Thyroid gland (tissue), 4 donors: ENCODE measurements at regions not wholly inside any gene's neighbourhood (a gene's known extent, or its start where the extent isn't known, plus 50 kb on each side); places are given as distances from the start of the nearest gene placed in this dataset.

Experiments used
- DNase-seq, 2 donors: peaks; one replicate each; pipeline ENCODE4 v3.0.0-alpha.2; 2019
- H3K27ac ChIP-seq, 3 donors: fragments of 200-600 bp; sonication (generic); 1 replicate in 2 of 3; 2 replicates in 1 of 3; pipeline ENCODE4 v1.5.1; 2016 to 2019; ENCODE audit warnings: mild to moderate bottlenecking in 1 of 3, moderate library complexity in 1 of 3
- H3K27me3 ChIP-seq: fragments of 200-600 bp; sonication (generic); one replicate; pipeline ENCODE4 v1.5.1; 2019
- H3K36me3 ChIP-seq, 2 donors: fragments of 200-600 bp; sonication (generic); one replicate each; pipeline ENCODE4 v1.5.1; 2016 to 2019
- H3K4me1 ChIP-seq, 2 donors: fragments of 200-600 bp; sonication (generic); one replicate each; pipeline ENCODE4 v1.5.1; 2017 to 2019
- H3K4me3 ChIP-seq, 3 donors: fragments of 200-600 bp; sonication (generic); replicated peaks in 1 of 3; 1 replicate in 2 of 3; 2 replicates in 1 of 3; pipeline ENCODE4 v1.5.1; 2016; ENCODE audit warnings: mild to moderate bottlenecking in 1 of 3
- H3K9me3 ChIP-seq: fragments of 200-600 bp; sonication (generic); one replicate; pipeline ENCODE4 v1.5.1; 2017
- POLR2A ChIP-seq, 2 donors: fragments of 450-650 bp; IDR thresholded peaks; one replicate each; pipeline ENCODE4 v1.6.1; 2017; ENCODE audit warnings: antibody characterized with exemption in 2 of 2, mild to moderate bottlenecking in 2 of 2, moderate library complexity in 1 of 2
- WGBS, 2 donors: methylation state at CpG; one replicate each; pipeline ENCODE4 v1.1.5; 2017; 5-methylcytosine and 5-hydroxymethylcytosine counted together
- intact Hi-C: fragments of 100-400 bp; cut with DNase I; formaldehyde crosslinking; loops from one replicate; pipeline ENCODE4 v1.15.1; 2023
- TF ChIP-seq, protein P1 (sequence below), 6 experiments: fragments of 200-600 bp in 3 of 6; fragments of 450-650 bp in 3 of 6; sonication (generic) in 3 of 6; IDR thresholded peaks; one replicate each; pipeline ENCODE4 v1.5.1; 2016 to 2019; ENCODE audit warnings: antibody characterized with exemption in 6 of 6, mild to moderate bottlenecking in 2 of 6, inconsistent platforms in 1 of 6, moderate library complexity in 1 of 6

DNA sequence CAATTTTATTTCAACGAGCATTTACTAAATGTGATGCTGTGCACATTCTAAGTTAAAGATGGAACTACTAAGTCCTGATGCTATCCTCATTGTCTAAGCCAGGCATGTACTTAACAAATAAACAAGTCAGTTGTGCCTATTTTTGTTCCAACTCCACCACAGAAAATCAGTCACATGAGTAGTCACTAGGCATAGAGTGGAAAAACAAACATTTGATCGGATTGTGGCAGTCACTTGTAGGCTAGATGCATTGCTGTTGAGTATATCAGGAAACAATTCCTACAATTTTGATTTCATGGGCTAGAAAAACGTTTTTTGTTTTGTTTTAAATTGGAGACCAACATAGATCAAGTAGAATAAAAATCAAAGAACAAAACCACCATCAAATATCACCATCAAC is 177.6 kb upstream of the SLC25A13 start:
- H3K4me1 ChIP-seq, result no peaks in the 10 kb centered on the region
- intact Hi-C loops, result no loop called here
- no peak overlapping the region for H3K27ac ChIP-seq
- WGBS, 2 donors, result 46 to 49% methylated on average over 3 of the region's 3 CpGs
- no peak for DNase-seq
- no peaks in the 10 kb centered on the region for H3K27me3 ChIP-seq
- H3K9me3 ChIP-seq, result no peaks in the 10 kb centered on the region
- H3K4me3 ChIP-seq, result no peak overlapping the region
- no peaks in the 10 kb centered on the region for H3K36me3 ChIP-seq
- TF ChIP-seq, protein P1, sequence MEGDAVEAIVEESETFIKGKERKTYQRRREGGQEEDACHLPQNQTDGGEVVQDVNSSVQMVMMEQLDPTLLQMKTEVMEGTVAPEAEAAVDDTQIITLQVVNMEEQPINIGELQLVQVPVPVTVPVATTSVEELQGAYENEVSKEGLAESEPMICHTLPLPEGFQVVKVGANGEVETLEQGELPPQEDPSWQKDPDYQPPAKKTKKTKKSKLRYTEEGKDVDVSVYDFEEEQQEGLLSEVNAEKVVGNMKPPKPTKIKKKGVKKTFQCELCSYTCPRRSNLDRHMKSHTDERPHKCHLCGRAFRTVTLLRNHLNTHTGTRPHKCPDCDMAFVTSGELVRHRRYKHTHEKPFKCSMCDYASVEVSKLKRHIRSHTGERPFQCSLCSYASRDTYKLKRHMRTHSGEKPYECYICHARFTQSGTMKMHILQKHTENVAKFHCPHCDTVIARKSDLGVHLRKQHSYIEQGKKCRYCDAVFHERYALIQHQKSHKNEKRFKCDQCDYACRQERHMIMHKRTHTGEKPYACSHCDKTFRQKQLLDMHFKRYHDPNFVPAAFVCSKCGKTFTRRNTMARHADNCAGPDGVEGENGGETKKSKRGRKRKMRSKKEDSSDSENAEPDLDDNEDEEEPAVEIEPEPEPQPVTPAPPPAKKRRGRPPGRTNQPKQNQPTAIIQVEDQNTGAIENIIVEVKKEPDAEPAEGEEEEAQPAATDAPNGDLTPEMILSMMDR (IDR thresholded peaks at IDR 0.05), result no peak

DNA sequence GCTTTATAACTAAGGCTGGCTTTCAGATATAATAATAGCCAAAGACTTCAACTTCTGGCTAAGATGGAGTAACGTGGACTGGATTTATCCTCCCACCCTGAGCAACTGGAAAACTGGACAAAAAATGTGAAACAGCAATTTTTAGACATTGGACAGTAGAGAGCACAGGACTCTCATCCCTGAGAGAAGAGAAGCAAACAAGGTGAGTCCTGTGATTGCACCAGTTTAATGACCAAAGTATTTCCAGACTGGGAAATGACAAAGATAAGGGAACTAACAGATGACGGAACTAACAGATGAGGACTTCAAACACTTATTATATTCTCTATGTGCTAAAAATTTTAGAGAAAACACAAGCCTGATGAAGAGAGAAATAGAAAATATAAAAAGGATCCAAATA is 175.7 kb upstream of the SLC25A13 start:
- WGBS, 2 donors, result 83 to 84% methylated on average over 2 of the region's 2 CpGs
- H3K4me1 ChIP-seq, result no peaks in the 10 kb centered on the region
- no peak for DNase-seq
- H3K27me3 ChIP-seq, result no peaks in the 10 kb centered on the region
- H3K36me3 ChIP-seq, result no peaks in the 10 kb centered on the region
- no peak overlapping the region for H3K27ac ChIP-seq
- intact Hi-C loops, result no loop called here
- H3K4me3 ChIP-seq, result no peak overlapping the region
- H3K9me3 ChIP-seq, result no peaks in the 10 kb centered on the region
- TF ChIP-seq POLR2A (IDR thresholded peaks at IDR 0.05), result no peak
- TF ChIP-seq, protein P1 (IDR thresholded peaks at IDR 0.05), result no peak

DNA sequence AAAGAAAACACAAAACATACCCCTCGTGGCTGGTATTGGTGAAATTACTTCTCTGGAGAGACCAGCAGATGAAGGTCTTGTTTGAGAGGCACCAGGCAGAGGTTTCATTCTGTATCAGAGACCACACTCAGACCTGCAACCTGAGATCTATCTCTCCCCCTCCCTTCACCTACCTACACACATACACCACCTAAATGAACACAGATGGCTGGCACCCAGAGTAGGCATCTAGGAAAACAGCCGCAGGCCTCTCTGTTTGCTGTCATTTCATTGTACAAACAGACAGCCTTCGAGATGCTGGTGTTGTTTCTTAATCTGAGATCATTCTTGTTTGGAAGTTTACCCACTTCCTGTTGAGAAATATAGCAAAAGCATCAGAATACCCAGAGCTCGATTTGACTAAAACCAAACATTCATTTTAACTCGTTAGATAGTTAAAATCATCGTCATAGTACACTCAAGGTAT is 173.9 kb upstream of the SLC25A13 start:
- Histone ChIP-seq H3K4me3 (no peak overlapping the region), H3K27me3 (no peaks in the 10 kb centered on the region), H3K4me1 (no peaks in the 10 kb centered on the region), H3K36me3 (no peaks in the 10 kb centered on the region), H3K9me3 (no peaks in the 10 kb centered on the region), H3K27ac (no peak overlapping the region)
- no peak for DNase-seq
- intact Hi-C loops, result no loop called here
- TF ChIP-seq POLR2A (IDR thresholded peaks at IDR 0.05), result no peak
- TF ChIP-seq, protein P1 (IDR thresholded peaks at IDR 0.05), result no peak
- whole genome bisulfite sequencing, 2 donors, result 60 to 66% methylated on average over 6 of the region's 6 CpGs

DNA sequence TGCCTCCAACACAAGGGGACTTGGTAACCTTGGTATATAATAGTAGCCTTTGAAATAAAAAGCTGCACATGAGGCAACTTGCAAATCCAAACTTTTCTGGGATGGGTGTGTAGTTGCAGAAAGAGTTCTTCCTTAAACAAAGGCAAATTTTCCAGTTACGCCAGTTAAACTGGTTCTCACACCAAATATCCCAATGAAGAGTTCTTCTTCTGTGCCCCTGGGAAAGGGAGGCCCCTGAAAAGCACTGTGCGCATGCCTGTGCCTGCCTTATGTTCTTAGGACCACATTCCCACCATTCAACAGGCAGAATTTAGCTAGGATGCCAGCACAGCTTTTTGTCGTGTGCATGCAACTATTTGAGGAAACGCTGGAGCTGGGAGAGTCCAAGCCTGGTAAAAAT is 164.8 kb upstream of the SLC25A13 start:
- TF ChIP-seq POLR2A (IDR thresholded peaks at IDR 0.05), result no peak
- TF ChIP-seq, protein P1 (IDR thresholded peaks at IDR 0.05), result no peak
- no peaks in the 10 kb centered on the region for H3K9me3 ChIP-seq
- intact Hi-C loops, result no loop called here
- H3K27me3 ChIP-seq, result no peaks in the 10 kb centered on the region
- 71 to 75% methylated on average over 4 of the region's 4 CpGs for WGBS, 2 donors
- DNase-seq, result no peak
- no peak overlapping the region for H3K4me3 ChIP-seq
- no peaks in the 10 kb centered on the region for H3K36me3 ChIP-seq
- no peak overlapping the region for H3K27ac ChIP-seq
- H3K4me1 ChIP-seq, result no peaks in the 10 kb centered on the region

DNA sequence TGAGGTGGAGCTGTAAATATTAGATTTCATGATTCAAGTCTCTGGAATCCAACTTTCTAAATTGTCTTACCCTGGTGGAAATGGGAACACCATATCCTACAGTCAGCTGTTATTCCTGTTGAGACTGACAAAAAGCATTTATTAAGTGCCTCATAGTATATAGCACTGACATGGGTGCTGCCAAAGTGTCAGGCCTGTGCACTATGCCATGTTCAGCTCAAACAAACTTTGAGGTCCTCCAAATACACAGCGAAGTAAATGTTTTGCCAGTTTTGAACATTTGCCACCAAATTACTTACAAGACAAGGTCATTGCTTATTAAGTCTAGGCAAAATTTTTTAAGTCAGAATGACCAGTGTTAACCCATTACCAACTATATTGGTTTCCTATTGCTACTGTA is 162.9 kb upstream of the SLC25A13 start:
- Histone ChIP-seq H3K4me3 (no peak overlapping the region), H3K4me1 (no peaks in the 10 kb centered on the region), H3K27ac (no peak overlapping the region), H3K9me3 (no peaks in the 10 kb centered on the region), H3K36me3 (no peaks in the 10 kb centered on the region), H3K27me3 (no peaks in the 10 kb centered on the region)
- no peak for DNase-seq
- intact Hi-C loops, result no loop called here
- WGBS, 2 donors, result 88 to 89% methylated on average over 1 of the region's 1 CpG
- TF ChIP-seq POLR2A (IDR thresholded peaks at IDR 0.05), result no peak
- TF ChIP-seq, protein P1 (IDR thresholded peaks at IDR 0.05), result no peak
